HEK293 (cell line): ENCODE measurements at regions not wholly inside any gene's neighbourhood (a gene's known extent, or its start where the extent isn't known, plus 50 kb on each side); places are given as distances from the start of the nearest gene placed in this dataset.

ENCODE experiments used
- KLF10 ChIP-seq: fragments of 450-650 bp; IDR thresholded peaks from 2 replicates; pipeline ENCODE4 v1.5.1; 2018; ENCODE audit warnings: missing biosample characterization, mild to moderate bottlenecking, missing genetic modification characterization
- ZFP41 ChIP-seq: fragments of 450-650 bp; formaldehyde crosslinking; IDR thresholded peaks from 2 replicates; pipeline ENCODE4 v1.5.1; 2016; ENCODE audit warnings: missing biosample characterization, missing genetic modification characterization, borderline replicate concordance
- ZNF10 ChIP-seq: fragments of 450-650 bp; formaldehyde crosslinking; IDR thresholded peaks from 2 replicates; pipeline ENCODE4 v1.5.1; 2017; ENCODE audit warnings: missing biosample characterization, missing genetic modification characterization
- ZNF311 ChIP-seq: fragments of 450-650 bp; formaldehyde crosslinking; IDR thresholded peaks from 2 replicates; pipeline ENCODE4 v1.5.1; 2017; ENCODE audit warnings: missing biosample characterization, missing genetic modification characterization, borderline replicate concordance
- ZNF558 ChIP-seq: fragments of 450-650 bp; formaldehyde crosslinking; IDR thresholded peaks from 2 replicates; pipeline ENCODE4 v1.5.1; 2016; ENCODE audit warnings: missing biosample characterization, missing genetic modification characterization
- TF ChIP-seq, protein P1 (sequence below): fragments of 450-650 bp; formaldehyde crosslinking; IDR thresholded peaks from 2 replicates; pipeline ENCODE4 v1.5.1; 2016; ENCODE audit warnings: missing biosample characterization, missing genetic modification characterization
- TF ChIP-seq, protein P2 (sequence below): fragments of 450-650 bp; formaldehyde crosslinking; IDR thresholded peaks from 2 replicates; pipeline ENCODE4 v1.5.1; 2016; ENCODE audit warnings: missing biosample characterization, missing genetic modification characterization
- TF ChIP-seq, protein P3 (sequence below): fragments of 450-650 bp; formaldehyde crosslinking; IDR thresholded peaks from 2 replicates; pipeline ENCODE4 v1.5.0; 2017; ENCODE audit warnings: missing biosample characterization, missing genetic modification characterization, borderline replicate concordance

DNA sequence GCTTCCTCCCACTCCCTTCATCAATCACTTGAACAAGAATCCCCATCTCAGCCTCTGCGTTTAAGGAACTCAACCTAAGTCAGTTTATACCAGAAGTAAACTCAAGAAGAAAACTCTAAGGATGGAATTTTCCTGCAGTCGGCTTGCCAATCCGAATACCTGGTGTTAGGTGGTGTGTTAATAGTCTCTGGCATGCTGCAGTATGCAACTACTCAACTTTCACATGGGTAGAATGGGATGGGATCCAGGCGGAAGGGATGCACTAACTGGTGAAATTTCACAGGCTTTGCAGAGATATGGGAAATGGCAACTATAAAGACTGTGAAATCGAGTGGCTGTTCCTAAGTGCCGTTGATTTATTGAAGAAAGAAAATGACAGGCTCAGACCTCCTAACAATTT, 560.6 kb downstream of the TLE1 start:
- TF ChIP-seq, protein P1, sequence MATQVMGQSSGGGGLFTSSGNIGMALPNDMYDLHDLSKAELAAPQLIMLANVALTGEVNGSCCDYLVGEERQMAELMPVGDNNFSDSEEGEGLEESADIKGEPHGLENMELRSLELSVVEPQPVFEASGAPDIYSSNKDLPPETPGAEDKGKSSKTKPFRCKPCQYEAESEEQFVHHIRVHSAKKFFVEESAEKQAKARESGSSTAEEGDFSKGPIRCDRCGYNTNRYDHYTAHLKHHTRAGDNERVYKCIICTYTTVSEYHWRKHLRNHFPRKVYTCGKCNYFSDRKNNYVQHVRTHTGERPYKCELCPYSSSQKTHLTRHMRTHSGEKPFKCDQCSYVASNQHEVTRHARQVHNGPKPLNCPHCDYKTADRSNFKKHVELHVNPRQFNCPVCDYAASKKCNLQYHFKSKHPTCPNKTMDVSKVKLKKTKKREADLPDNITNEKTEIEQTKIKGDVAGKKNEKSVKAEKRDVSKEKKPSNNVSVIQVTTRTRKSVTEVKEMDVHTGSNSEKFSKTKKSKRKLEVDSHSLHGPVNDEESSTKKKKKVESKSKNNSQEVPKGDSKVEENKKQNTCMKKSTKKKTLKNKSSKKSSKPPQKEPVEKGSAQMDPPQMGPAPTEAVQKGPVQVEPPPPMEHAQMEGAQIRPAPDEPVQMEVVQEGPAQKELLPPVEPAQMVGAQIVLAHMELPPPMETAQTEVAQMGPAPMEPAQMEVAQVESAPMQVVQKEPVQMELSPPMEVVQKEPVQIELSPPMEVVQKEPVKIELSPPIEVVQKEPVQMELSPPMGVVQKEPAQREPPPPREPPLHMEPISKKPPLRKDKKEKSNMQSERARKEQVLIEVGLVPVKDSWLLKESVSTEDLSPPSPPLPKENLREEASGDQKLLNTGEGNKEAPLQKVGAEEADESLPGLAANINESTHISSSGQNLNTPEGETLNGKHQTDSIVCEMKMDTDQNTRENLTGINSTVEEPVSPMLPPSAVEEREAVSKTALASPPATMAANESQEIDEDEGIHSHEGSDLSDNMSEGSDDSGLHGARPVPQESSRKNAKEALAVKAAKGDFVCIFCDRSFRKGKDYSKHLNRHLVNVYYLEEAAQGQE (tag by site-specific recombination), result no peak
- TF ChIP-seq, protein P2, sequence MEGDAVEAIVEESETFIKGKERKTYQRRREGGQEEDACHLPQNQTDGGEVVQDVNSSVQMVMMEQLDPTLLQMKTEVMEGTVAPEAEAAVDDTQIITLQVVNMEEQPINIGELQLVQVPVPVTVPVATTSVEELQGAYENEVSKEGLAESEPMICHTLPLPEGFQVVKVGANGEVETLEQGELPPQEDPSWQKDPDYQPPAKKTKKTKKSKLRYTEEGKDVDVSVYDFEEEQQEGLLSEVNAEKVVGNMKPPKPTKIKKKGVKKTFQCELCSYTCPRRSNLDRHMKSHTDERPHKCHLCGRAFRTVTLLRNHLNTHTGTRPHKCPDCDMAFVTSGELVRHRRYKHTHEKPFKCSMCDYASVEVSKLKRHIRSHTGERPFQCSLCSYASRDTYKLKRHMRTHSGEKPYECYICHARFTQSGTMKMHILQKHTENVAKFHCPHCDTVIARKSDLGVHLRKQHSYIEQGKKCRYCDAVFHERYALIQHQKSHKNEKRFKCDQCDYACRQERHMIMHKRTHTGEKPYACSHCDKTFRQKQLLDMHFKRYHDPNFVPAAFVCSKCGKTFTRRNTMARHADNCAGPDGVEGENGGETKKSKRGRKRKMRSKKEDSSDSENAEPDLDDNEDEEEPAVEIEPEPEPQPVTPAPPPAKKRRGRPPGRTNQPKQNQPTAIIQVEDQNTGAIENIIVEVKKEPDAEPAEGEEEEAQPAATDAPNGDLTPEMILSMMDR (tag by site-specific recombination), result no peak
- TF ChIP-seq ZNF558 (tag by site-specific recombination) (no peak), ZNF311 (tag by site-specific recombination) (no peak), KLF10 (no peak), ZNF10 (tag by site-specific recombination) (no peak), ZFP41 (no peak)
- TF ChIP-seq, protein P3, sequence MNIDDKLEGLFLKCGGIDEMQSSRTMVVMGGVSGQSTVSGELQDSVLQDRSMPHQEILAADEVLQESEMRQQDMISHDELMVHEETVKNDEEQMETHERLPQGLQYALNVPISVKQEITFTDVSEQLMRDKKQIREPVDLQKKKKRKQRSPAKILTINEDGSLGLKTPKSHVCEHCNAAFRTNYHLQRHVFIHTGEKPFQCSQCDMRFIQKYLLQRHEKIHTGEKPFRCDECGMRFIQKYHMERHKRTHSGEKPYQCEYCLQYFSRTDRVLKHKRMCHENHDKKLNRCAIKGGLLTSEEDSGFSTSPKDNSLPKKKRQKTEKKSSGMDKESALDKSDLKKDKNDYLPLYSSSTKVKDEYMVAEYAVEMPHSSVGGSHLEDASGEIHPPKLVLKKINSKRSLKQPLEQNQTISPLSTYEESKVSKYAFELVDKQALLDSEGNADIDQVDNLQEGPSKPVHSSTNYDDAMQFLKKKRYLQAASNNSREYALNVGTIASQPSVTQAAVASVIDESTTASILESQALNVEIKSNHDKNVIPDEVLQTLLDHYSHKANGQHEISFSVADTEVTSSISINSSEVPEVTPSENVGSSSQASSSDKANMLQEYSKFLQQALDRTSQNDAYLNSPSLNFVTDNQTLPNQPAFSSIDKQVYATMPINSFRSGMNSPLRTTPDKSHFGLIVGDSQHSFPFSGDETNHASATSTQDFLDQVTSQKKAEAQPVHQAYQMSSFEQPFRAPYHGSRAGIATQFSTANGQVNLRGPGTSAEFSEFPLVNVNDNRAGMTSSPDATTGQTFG (tag by site-specific recombination), result no peak
